Neural progenitor cell (in vitro differentiated cells): ENCODE measurements at regions not wholly inside any gene's neighbourhood (a gene's known extent, or its start where the extent isn't known, plus 50 kb on each side); places are given as distances from the start of the nearest gene placed in this dataset.

Source experiments
- CTCF ChIP-seq: fragments of 200-600 bp; sonication (generic); IDR thresholded peaks from 2 replicates; pipeline ENCODE4 v1.5.1; 2017; ENCODE audit warnings: antibody characterized with exemption, mild to moderate bottlenecking
- EZH2phosphoT487 ChIP-seq: fragments of 200-600 bp; sonication (generic); IDR thresholded peaks from 2 replicates; pipeline ENCODE4 v1.6.1; 2017; ENCODE audit warnings: antibody characterized with exemption

GRCh38 chr13:54768214-54768613, 1739.6 kb downstream of the OLFM4 start:
- no peak for TF ChIP-seq CTCF
- TF ChIP-seq EZH2phosphoT487: no peak
